ENCODE measurements at regions not wholly inside any gene's neighbourhood (a gene's known extent, or its start where the extent isn't known, plus 50 kb on each side); places are given as distances from the start of the nearest gene placed in this dataset.

DNA sequence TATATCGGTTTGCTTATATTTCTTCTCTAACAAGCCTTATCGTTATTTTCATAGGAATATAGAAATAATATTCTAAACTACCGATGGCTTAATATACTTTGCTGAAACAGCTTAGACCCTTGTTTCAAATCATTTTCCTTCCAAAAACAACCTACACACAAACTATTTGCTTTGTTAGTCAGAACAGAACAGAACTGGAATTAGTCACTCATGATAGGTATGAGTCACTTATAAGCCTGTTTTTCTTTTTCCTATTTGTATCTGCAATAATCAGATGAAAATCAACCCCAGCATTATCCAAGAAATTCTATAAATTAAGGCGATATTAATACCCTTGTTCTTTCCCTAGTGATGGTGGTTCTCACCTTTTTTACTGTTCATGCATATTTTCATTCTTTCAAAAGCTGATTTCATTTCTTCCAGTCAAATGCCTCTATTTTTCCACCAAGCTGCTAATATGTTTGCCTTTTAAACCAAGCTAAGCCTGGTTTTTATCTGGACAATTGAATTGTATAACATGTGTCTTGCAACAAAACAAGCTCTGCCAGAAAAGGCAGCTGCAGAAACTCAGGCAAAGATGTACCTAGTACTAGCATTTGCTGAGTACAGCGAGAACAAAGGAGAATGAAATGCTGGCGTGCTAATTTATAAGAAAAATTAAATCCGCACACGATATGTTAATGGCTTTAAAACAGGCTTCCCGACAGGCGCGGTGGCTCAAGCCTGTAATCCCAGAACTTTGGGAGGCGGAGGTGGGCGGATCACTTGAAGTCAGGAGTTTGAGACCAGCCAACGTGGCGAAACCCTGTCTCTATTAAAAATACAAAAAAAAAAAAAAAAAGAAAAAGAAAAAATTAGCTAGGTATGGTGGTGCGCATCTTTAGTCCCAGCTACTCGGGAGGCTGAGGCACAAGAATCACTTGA, 1418.2 kb downstream of the AACS start:
- DNase-seq = no peak

- DNase-seq = no peak
Observed at GRCh38 chr12:126487431-126487980, 1422.3 kb downstream of the AACS start.

GRCh38 chr12:126488806-126489205, 1423.6 kb downstream of the AACS start:
- DNase-seq = no peak

DNA sequence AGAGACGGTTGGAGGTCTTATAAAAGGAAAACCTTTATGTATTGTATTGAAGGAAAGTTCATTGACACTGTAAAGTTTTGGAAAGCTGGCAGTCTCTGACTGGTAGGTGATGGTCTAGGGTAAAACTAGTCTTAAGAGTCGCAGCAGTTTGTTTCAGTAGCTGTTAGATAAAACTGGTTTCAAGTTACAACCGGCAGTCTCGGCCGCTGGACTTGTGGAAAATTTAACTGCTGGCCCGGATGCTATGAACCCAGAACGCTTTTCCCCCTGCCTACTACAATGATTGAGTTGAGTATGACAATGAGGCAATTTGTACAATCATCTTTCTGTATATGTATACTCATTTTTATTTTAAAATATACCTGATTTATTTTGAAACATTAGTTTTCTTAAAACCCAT, 1426.9 kb downstream of the AACS start:
- no peak for DNase-seq

DNA sequence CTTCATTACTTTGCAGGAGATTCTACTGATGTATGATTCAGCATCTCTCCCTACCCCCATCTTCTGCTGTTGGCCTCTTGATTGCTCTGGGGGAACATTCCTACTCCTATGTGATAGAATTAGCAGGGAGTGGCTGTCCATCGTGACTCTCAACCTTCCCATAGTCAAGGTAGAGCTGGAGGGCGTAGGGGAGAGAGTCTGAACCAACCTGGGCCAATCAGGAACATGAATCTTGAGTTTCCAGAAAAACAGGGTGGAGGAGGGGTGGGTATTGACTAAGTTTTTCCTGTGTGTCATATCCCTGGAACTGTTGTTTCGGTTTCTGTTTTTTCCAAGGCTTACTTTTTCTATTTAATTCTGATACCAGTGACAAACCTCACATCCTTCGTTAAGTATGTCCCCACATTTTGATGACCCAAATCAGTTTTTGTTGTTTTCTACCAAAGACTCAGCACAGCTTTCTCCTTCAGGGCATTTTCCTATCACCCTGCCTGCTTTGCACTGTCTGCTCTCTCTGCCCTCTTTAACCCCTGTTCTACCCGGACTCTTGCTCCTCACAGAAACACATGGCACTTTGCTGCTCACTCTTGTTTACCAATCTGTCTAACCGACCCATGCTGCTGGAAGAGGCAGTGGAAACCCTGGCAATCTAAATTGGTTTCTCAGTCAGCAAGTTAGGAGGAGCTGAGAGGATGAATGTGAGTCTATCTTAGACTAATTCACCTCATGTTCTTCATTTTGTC, 1428.3 kb downstream of the AACS start:
- DNase-seq = no peak

- DNase-seq = no peak
Observed at GRCh38 chr12:126496201-126496600, 1431.0 kb downstream of the AACS start.

DNA sequence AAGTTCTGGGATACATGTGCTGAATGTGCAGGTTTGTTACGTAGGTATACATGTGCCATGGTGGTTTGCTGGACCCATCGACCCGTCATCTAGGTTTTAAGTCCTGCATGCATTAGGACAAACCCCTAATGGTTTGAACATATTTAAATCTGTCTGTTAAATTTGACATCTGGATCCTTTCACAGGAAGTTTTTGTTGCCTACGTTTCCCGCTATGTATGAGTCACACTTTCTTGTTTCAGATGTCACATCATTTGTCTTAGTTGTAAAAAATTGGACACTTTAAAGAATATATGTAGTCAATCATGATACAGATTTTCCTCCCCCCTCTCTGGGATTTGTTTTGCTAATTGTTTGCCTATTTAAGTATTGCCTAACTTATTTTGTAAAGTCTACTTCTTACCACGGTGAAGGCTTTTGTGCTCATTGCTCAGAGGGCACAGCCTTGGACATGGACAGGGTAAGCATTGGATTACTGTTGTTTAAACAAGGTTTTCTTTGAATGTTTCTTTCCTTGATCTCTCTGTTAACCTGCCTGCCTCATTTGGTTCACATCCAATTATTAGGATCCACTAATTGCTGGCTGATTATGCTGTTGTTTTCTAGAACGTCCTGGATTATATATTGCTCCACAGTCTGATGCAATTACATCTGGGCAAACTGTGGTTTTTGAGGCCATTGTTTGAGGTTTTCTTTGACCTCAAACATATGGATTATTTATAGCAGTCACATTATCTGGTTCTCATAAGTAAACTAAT, 1441.4 kb downstream of the AACS start:
- DNase-seq = no peak

DNA sequence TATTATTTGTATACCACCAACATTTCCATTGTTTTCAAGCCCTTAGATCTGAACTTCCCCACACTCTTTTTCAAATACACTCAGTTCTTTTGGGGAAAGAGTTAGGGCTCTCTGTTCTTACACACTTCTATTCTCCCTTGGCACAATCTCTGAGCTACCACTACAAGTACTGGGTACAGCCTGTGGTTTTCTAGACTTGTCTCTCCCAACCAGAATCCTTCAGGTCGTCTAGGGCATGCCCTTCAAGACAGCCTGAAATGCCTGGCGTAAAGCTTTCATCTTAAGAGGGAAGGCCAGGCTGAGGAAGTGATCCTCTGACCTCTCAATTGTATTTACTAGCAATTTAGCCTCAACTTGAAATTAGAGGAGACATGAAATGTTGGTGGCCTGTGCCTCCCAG, 1442.0 kb downstream of the AACS start:
- DNase-seq = no peak

DNA sequence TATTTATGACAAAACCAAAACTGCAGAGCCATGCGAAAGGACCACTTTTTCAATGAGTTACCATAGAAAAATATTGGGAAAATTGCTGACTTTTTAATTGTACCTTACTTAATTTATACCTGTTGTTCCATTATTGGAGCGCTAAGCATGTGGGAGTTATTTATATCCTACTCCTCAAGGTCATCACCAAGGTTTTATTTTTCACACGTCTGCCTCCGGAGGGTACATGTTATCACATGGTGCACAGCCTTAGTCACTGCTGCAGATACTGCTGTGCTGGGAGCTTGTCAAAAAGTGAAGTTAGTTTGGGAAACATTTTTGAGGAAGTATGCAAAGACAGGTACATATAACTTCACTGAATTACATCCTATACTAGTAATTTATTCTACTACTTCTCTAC, 1444.3 kb downstream of the AACS start:
- no peak for DNase-seq

GRCh38 chr12:126510630-126511029, 1445.4 kb downstream of the AACS start:
- DNase-seq = no peak

DNA sequence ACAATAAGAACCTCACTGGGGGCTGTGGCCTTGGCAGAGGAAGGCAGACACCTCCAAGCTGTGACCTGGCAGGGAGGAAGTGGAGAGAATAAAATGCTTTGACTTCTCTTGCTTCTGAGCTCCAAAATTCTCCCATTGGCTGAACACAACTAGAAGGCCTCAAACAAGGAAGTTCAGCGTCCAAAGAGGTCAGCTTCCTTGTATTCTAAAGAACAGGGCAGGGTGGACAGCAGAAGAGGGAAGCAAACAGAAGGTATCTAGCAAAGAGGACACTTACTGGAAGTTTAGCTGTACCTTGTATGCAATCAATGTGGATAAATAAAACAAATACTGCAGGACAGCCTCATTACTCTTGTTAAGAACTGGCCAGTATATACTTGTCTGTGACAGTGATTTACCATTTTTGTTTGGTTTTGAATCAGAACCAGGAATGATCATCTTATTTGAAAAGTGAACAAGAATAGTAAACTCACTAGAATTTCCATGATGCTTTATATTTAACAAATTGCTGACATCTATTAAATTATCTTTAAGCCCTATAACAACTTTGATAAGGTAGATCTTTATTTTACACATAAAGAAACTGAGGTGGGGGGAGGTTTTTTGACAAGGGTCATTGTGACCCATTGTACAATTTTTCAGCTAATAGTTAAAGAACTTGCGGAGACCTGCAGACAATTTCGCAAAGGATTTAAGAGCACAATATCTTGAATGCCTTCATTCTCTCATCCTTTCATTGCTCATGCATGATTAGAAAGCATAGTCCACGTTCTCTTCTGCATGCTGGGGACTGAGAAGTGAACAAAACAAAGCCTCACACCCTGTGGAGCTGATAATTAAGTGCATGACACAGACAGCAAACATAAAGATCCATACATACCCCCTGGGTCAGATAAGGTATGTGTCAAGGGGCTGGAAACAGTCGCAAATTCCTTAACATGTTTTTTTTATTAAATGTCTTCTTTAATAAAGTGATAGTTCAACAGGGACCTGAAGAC, 1448.0 kb downstream of the AACS start:
- no peak for DNase-seq

DNA sequence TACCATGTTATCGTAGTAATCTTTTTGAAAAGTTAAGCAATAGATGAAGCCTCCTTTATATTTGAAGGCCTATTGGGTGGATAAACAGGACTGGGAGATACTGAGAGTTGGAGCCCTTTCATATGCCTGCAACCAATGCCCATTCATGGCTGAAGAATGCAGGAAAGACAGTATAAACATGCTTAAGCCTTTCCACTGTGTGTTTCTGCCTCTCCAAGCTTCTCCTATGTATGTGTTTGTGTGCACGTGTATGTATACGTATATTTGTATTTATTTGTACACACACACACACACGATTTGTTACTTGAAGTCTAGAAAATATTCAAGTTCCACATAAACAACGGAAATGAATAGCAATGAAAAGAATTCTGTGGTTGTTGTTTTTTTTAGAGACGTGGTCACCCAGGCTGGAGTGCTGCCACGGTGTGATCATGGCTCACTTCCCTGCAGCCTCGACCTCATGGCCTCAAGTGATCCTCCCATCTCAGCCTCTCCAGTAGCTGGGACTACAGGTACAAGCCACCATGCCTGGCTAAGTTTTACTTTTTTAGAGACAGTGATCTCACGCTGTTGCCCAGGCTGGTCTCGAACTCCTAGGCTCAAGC, 1453.5 kb downstream of the AACS start:
- no peak for DNase-seq

GRCh38 chr12:126519833-126520232, 1454.6 kb downstream of the AACS start:
- DNase-seq = no peak

DNA sequence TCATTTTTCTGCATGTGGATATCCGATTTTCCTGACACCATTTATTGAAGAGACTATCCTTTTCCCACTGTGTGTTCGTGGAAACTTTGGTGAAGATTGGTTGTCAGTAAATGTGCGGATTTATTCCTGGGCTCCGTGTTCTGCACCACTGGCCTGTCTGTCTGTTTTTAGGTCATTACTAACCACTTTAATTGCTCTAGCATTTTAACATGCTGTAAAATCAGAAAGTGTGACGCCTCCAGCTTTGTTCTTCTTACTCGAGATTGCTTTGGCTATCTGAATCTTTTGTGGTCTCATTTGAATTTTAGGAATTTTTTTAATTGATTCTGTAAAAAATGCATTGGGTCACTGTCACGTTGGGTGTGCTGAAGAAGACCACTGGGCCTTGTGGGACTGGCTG, 1458.7 kb downstream of the AACS start:
- DNase-seq = no peak

GRCh38 chr12:126534495-126534894, 1469.3 kb downstream of the AACS start:
- no peak for DNase-seq

GRCh38 chr12:126534942-126535341, 1469.7 kb downstream of the AACS start:
- no peak for DNase-seq

GRCh38 chr12:126535971-126536370, 1470.7 kb downstream of the AACS start:
- DNase-seq = no peak

GRCh38 chr12:126537961-126538530, 1472.8 kb downstream of the AACS start:
- DNase-seq = no peak

DNA sequence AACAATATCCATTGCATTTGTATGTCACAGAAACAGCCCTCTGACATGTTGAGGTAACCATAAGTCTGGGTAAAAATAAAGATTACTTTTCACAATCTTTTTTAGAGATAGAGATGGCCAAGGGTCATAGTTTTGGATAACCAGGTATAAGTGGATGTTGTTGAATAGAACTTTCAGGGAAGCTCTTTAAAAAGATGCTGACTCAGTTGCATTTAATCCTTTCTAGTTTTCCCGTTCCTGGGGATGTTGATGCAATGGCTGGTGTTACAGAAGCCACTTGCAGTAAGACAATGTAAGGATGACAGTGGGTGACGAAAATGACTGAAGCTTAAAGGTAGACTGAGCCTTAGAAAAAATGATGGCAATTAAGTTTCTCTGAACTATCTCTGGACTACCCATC, 1473.7 kb downstream of the AACS start:
- DNase-seq = no peak

- DNase-seq = no peak
Observed at GRCh38 chr12:126545411-126545810, 1480.2 kb downstream of the AACS start.

DNA sequence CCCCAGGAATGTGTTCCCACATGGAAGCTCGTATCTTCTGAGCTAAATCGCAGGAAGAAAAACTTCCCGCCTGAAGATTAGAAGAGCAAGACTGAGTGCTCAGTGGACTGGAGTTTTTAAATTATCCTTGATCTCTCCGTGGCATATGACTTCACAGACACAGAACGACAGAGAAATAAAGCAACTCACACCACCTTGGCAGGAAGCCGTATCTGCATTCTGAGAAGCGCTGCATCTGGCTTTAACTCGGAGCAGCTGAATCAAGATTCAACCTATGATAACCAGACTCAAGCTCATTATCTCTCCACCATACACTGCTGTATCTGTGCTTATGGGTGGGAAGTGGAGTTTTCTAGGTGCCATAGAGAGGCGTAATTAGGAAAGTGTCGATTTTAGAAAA, 1482.7 kb downstream of the AACS start:
- DNase-seq = no peak
